Hindlimb muscle (tissue), 1 donor: ENCODE measurements at regions not wholly inside any gene's neighbourhood (a gene's known extent, or its start where the extent isn't known, plus 50 kb on each side); places are given as distances from the start of the nearest gene placed in this dataset.
"Not testable (repeated sequence)": the region's sequence is repeated elsewhere in the genome, so short reads cannot be mapped to it uniquely, and the experiment has no call there.

Experiments used
- DNase-seq: peaks from one replicate; pipeline ENCODE4 v3.0.0-alpha.2; 2013

- DNase-seq: no peak
Measured at GRCh38 chr11:112310848-112311247, 50.2 kb upstream of the PLET1 start.

GRCh38 chr11:112315057-112315720, 54.5 kb upstream of the PLET1 start:
- no peak for DNase-seq

- no peak for DNase-seq
Measured at GRCh38 chr11:112315861-112316739, 55.4 kb upstream of the PLET1 start.

GRCh38 chr11:112316971-112317370, 56.3 kb upstream of the PLET1 start:
- DNase-seq: no peak

GRCh38 chr11:112318184-112318591, 57.5 kb upstream of the PLET1 start:
- DNase-seq: no peak

GRCh38 chr11:112318661-112319060, 58.0 kb upstream of the PLET1 start:
- DNase-seq: no peak

- DNase-seq: no peak
Measured at GRCh38 chr11:112320668-112321067, 60.0 kb upstream of the PLET1 start.

- DNase-seq: no peak
Measured at GRCh38 chr11:112321501-112322172, 61.0 kb upstream of the PLET1 start.

- no peak for DNase-seq
Measured at GRCh38 chr11:112322173-112322790, 61.6 kb upstream of the PLET1 start.

- DNase-seq: no peak
Measured at GRCh38 chr11:112334381-112334780, 73.7 kb upstream of the PLET1 start.

- DNase-seq: no peak
Measured at GRCh38 chr11:112336356-112336886, 75.8 kb upstream of the PLET1 start.

- DNase-seq: no peak
Measured at GRCh38 chr11:112339566-112339965, 78.9 kb upstream of the PLET1 start.

- no peak for DNase-seq
Measured at GRCh38 chr11:112343368-112344039, 82.8 kb upstream of the PLET1 start.

- no peak for DNase-seq
Measured at GRCh38 chr11:112344040-112344413, 83.4 kb upstream of the PLET1 start.

GRCh38 chr11:112345166-112345565, 84.5 kb upstream of the PLET1 start:
- no peak for DNase-seq

- no peak for DNase-seq
Measured at GRCh38 chr11:112345706-112346105, 85.0 kb upstream of the PLET1 start.

- DNase-seq: no peak
Measured at GRCh38 chr11:112346586-112346985, 85.9 kb upstream of the PLET1 start.

GRCh38 chr11:112348480-112349029, 87.9 kb upstream of the PLET1 start:
- no peak for DNase-seq

GRCh38 chr11:112351423-112351822, 90.8 kb upstream of the PLET1 start:
- not testable (repeated sequence) for DNase-seq

- DNase-seq: no peak
Measured at GRCh38 chr11:112352907-112353306, 92.2 kb upstream of the PLET1 start.

GRCh38 chr11:112354364-112354763, 93.7 kb upstream of the PLET1 start:
- DNase-seq: no peak

- no peak for DNase-seq
Measured at GRCh38 chr11:112355726-112356125, 95.1 kb upstream of the PLET1 start.
